H1 (cell line): ENCODE measurements at regions not wholly inside any gene's neighbourhood (a gene's known extent, or its start where the extent isn't known, plus 50 kb on each side); places are given as distances from the start of the nearest gene placed in this dataset.
A peak's percentile ranks its signal among the peaks of the same experiment; 100 is the strongest.

Source experiments
- CTCF ChIA-PET: fragments of 300-600 bp; sonication (Branson Sonifier 250); formaldehyde crosslinking; loops from one replicate; lab custom pipeline; 2021; ENCODE audit not compliant: partially characterized antibody; lab: Charles Lee
- POLR2A ChIA-PET: fragments of 300-600 bp; sonication (Branson Sonifier 250); formaldehyde crosslinking; loops from one replicate; lab custom pipeline; 2021; ENCODE audit warnings: inconsistent platforms; ENCODE audit not compliant: partially characterized antibody; lab: Charles Lee
- DNase-seq, 2 experiments: peaks; one replicate each; pipeline versions ENCODE4 v3.0.0 to v3.0.0-alpha.2; 2010 to 2022; ENCODE audit warnings: low spot score in 2 of 2, low read depth in 1 of 2, mixed read lengths in 1 of 2
- FAIRE-seq: peaks from 2 replicates; lab custom pipeline; 2011; peaks lifted over from hg19 to GRCh38; lab: Jason Lieb, UNC
- H2AFZ ChIP-seq: 2 replicates; pipeline ENCODE4 v1.8.1; 2012; ENCODE audit warnings: low read length, inconsistent platforms
- H2AK5ac ChIP-seq: 2 replicates; pipeline ENCODE4 v1.6.1; 2013; ENCODE audit warnings: low read depth, low read length
- H2BK120ac ChIP-seq: replicated peaks from 2 replicates; pipeline ENCODE3; 2013; ENCODE audit warnings: low read depth, low read length, inconsistent platforms
- H2BK12ac ChIP-seq: 2 replicates; pipeline ENCODE4 v1.6.1; 2013; ENCODE audit warnings: low read depth, low read length
- H2BK15ac ChIP-seq: 2 replicates; pipeline ENCODE4 v1.6.1; 2013; ENCODE audit warnings: low read length
- H2BK20ac ChIP-seq: 2 replicates; pipeline ENCODE4 v1.6.1; 2013; ENCODE audit warnings: low read length
- H2BK5ac ChIP-seq: 2 replicates; pipeline ENCODE4 v1.6.1; 2013; ENCODE audit warnings: low read depth, low read length
- H3K14ac ChIP-seq: 2 replicates; pipeline ENCODE4 v1.6.1; 2013; ENCODE audit warnings: inconsistent platforms; ENCODE audit not compliant: insufficient read length
- H3K18ac ChIP-seq: 2 replicates; pipeline ENCODE4 v1.6.1; 2013; ENCODE audit warnings: low read length; ENCODE audit errors: extremely low read depth
- H3K23ac ChIP-seq: 2 replicates; pipeline ENCODE4 v1.6.1; 2013; ENCODE audit warnings: inconsistent platforms; ENCODE audit not compliant: insufficient read length
- H3K23me2 ChIP-seq: 2 replicates; pipeline ENCODE4 v1.6.1; 2013; ENCODE audit warnings: low read depth, low read length
- H3K27ac ChIP-seq: 2 replicates; pipeline ENCODE4 v1.6.1; 2011; ENCODE audit warnings: low read depth, low read length, inconsistent platforms
- H3K27me3 ChIP-seq, 4 experiments: replicated peaks in 1 of 4; 1 replicate in 1 of 4; 2 replicates in 3 of 4; pipeline versions ENCODE4 v1.6.1 to v1.8.1; 2011 to 2013; ENCODE audit warnings: low read length in 3 of 4, mild to moderate bottlenecking in 3 of 4, inconsistent platforms in 2 of 4, mixed read lengths in 2 of 4, moderate library complexity in 1 of 4; ENCODE audit not compliant: control insufficient read depth in 3 of 4, insufficient read depth in 3 of 4; ENCODE audit errors: extremely low read depth in 1 of 4
- H3K36me3 ChIP-seq, 4 experiments: 2 replicates each; pipeline versions ENCODE4 v1.6.1 to v1.8.1; 2011 to 2013; ENCODE audit warnings: mild to moderate bottlenecking in 4 of 4, low read length in 3 of 4, moderate library complexity in 2 of 4, control low read depth in 1 of 4, inconsistent platforms in 1 of 4; ENCODE audit not compliant: insufficient read depth in 4 of 4, control insufficient read depth in 2 of 4
- H3K4ac ChIP-seq: replicated peaks from 2 replicates; pipeline ENCODE3; 2013; ENCODE audit warnings: low read length, low read depth, mixed read lengths, inconsistent platforms; ENCODE audit not compliant: insufficient read length
- H3K4me1 ChIP-seq, 4 experiments: replicated peaks in 1 of 4; 1 replicate in 1 of 4; 2 replicates in 3 of 4; pipeline versions ENCODE4 v1.6.1 to v1.8.1; 2011 to 2013; ENCODE audit warnings: low read length in 3 of 4, inconsistent platforms in 2 of 4, mixed read lengths in 1 of 4; ENCODE audit not compliant: insufficient read depth in 4 of 4, control insufficient read depth in 3 of 4
- H3K4me2 ChIP-seq, 2 experiments: 2 replicates each; pipeline versions ENCODE4 v1.6.1 to v1.8.1; 2011 to 2013; ENCODE audit warnings: low read depth in 2 of 2, low read length in 2 of 2, control low read depth in 1 of 2, inconsistent platforms in 1 of 2, mild to moderate bottlenecking in 1 of 2; ENCODE audit not compliant: insufficient read depth in 1 of 2
- H3K4me3 ChIP-seq, 4 experiments: fragments of 200-600, 300-600 bp in 1 of 4; sonication (generic), shearing (Covaris generic), sonication (Bioruptor Twin) in 1 of 4; 2 replicates each; pipeline versions ENCODE4 v1.5.1 to v1.8.1; 2011 to 2016; ENCODE audit warnings: low read length in 4 of 4, low read depth in 3 of 4, control low read depth in 2 of 4, inconsistent platforms in 2 of 4, mild to moderate bottlenecking in 2 of 4, mixed read lengths in 1 of 4, moderate library complexity in 1 of 4; ENCODE audit not compliant: insufficient read depth in 2 of 4; ENCODE audit errors: extremely low read depth in 1 of 4
- H3K56ac ChIP-seq: replicated peaks from 2 replicates; pipeline ENCODE3; 2013; ENCODE audit warnings: low read depth, mild to moderate bottlenecking, mixed read lengths, low read length, inconsistent platforms; ENCODE audit not compliant: insufficient read length
- H3K79me1 ChIP-seq: 2 replicates; pipeline ENCODE4 v1.6.1; 2013; ENCODE audit warnings: low read depth, low read length, control low read depth
- H3K79me2 ChIP-seq, 2 experiments: 2 replicates each; pipeline versions ENCODE4 v1.6.1 to v1.8.1; 2012 to 2013; ENCODE audit warnings: low read length in 2 of 2, mild to moderate bottlenecking in 2 of 2, inconsistent platforms in 1 of 2; ENCODE audit not compliant: insufficient read depth in 2 of 2, control insufficient read depth in 1 of 2
- H3K9ac ChIP-seq, 4 experiments: replicated peaks in 1 of 4; 1 replicate in 1 of 4; 2 replicates in 3 of 4; pipeline versions ENCODE4 v1.6.1 to v1.8.1; 2011 to 2013; ENCODE audit warnings: low read depth in 3 of 4, low read length in 3 of 4, control low read depth in 2 of 4, mild to moderate bottlenecking in 2 of 4, moderate library complexity in 2 of 4, inconsistent platforms in 1 of 4; ENCODE audit errors: extremely low read depth in 1 of 4
- H3K9me3 ChIP-seq, 2 experiments: 2 replicates each; pipeline versions ENCODE4 v1.6.1 to v1.8.1; 2012 to 2013; ENCODE audit warnings: mild to moderate bottlenecking in 2 of 2, moderate library complexity in 2 of 2, control low read depth in 1 of 2, inconsistent platforms in 1 of 2, low read depth in 1 of 2, low read length in 1 of 2, mixed read lengths in 1 of 2; ENCODE audit not compliant: insufficient read depth in 2 of 2
- H4K20me1 ChIP-seq, 2 experiments: replicated peaks in 1 of 2; 2 replicates each; pipeline versions ENCODE3 to v1.8.1; 2011 to 2013; ENCODE audit warnings: inconsistent platforms in 2 of 2, low read length in 2 of 2, mild to moderate bottlenecking in 1 of 2; ENCODE audit not compliant: insufficient read depth in 2 of 2, control insufficient read depth in 1 of 2
- H4K5ac ChIP-seq: 2 replicates; pipeline ENCODE4 v1.6.1; 2013; ENCODE audit warnings: low read length, low read depth, mixed read lengths, inconsistent platforms; ENCODE audit not compliant: insufficient read length
- H4K8ac ChIP-seq: 2 replicates; pipeline ENCODE4 v1.8.0; 2013; ENCODE audit warnings: mild to moderate bottlenecking, moderate library complexity, low read length, inconsistent platforms; ENCODE audit not compliant: insufficient read depth; ENCODE audit errors: extremely low read depth
- H4K91ac ChIP-seq: replicated peaks from 2 replicates; pipeline ENCODE3; 2013; ENCODE audit warnings: low read length, mixed read lengths, inconsistent platforms; ENCODE audit not compliant: insufficient read length
- BACH1 ChIP-seq: IDR thresholded peaks from 2 replicates; pipeline ENCODE4 v1.6.1; 2012; ENCODE audit warnings: low read length, improper control_type of control experiment
- GABPA ChIP-seq: IDR thresholded peaks from 2 replicates; pipeline ENCODE4 v1.6.1; 2011; ENCODE audit warnings: mild to moderate bottlenecking, low read length, moderate library complexity, borderline replicate concordance; ENCODE audit not compliant: insufficient read depth
- RAD21 ChIP-seq, 2 experiments: IDR thresholded peaks in 1 of 2; conservative IDR thresholded peaks in 1 of 2; 2 replicates each; pipeline ENCODE4 v1.6.1; 2011; ENCODE audit warnings: low read depth in 2 of 2, low read length in 2 of 2, improper control_type of control experiment in 1 of 2, inconsistent platforms in 1 of 2, mild to moderate bottlenecking in 1 of 2, moderate library complexity in 1 of 2
- SP4 ChIP-seq: IDR thresholded peaks from 2 replicates; pipeline ENCODE4 v1.6.1; 2012; ENCODE audit warnings: low read length, inconsistent platforms
- YY1 ChIP-seq: IDR thresholded peaks from 2 replicates; pipeline ENCODE4 v1.6.1; 2011; ENCODE audit warnings: low read depth, mild to moderate bottlenecking, low read length
- WGBS, 2 experiments: shearing (Covaris generic) in 1 of 2; methylation state at CpG; one replicate each; pipeline versions ENCODE4 v1.1.6 to v1.1.7; 2013 to 2015; ENCODE audit warnings: low lambda C conversion rate in 2 of 2, mixed read lengths in 2 of 2, inconsistent platforms in 1 of 2, low coverage in 1 of 2, missing lambda C conversion rate in 1 of 2; ENCODE audit not compliant: insufficient replicate concordance in 2 of 2, insufficient coverage in 1 of 2, insufficient read length in 1 of 2; ENCODE audit errors: extremely low coverage in 1 of 2, missing lambda C conversion rate in 1 of 2; 5-methylcytosine and 5-hydroxymethylcytosine counted together
- TF ChIP-seq, protein P1 (sequence below): IDR thresholded peaks from 2 replicates; pipeline ENCODE4 v1.6.1; 2011; ENCODE audit warnings: low read length, improper control_type of control experiment

- POLR2A ChIA-PET: no interaction called here
- Histone ChIP-seq H3K14ac (no peak overlapping the region), H3K79me2 (no peaks in the 10 kb centered on the region), H3K36me3 (no peaks in the 10 kb centered on the region), H2BK12ac (no peak overlapping the region), H4K5ac (no peak overlapping the region), H3K23me2 (no peaks in the 10 kb centered on the region), H3K56ac (no peak overlapping the region), H4K20me1 (no peaks in the 10 kb centered on the region), H3K79me1 (no peaks in the 10 kb centered on the region), H3K9me3 (peaks cover 0 to 5% of the 10 kb centered on the region in 2 experiments; a peak in 2 of 4 replicates), H3K4me1 (no peaks in the 10 kb centered on the region; a peak in 1 of 7 replicates), H4K91ac (no peak overlapping the region), H2BK20ac (no peak overlapping the region), H4K8ac (no peak overlapping the region), H3K18ac (no peak overlapping the region), H2BK120ac (no peak overlapping the region), H3K4me3 (no peak overlapping the region), H3K23ac (no peak overlapping the region), H2BK5ac (no peak overlapping the region), H3K27ac (no peak overlapping the region), H2BK15ac (no peak overlapping the region), H2AK5ac (no peak overlapping the region), H3K9ac (no peak overlapping the region), H3K27me3 (no peaks in the 10 kb centered on the region), H3K4ac (no peak overlapping the region), H3K4me2 (no peak overlapping the region), H2AFZ (peak overlapping the region; percentile 72)
- no peak for DNase-seq
- no peak for FAIRE-seq
- 90% methylated on average over 3 of the region's 3 CpGs; no CpG with 5 or more reads in 1 of the 2 experiments for WGBS, 2 experiments
- CTCF ChIA-PET: no interaction called here
- TF ChIP-seq GABPA (no peak), BACH1 (no peak), YY1 (no peak), SP4 (no peak), RAD21 (IDR thresholded peaks at IDR 0.05 in 1 of 2, conservative IDR thresholded peaks at IDR 0.05 in 1 of 2; ENCODE audit: low read depth in 2 of 2, low read length in 2 of 2) (no peak)
- TF ChIP-seq, protein P1, sequence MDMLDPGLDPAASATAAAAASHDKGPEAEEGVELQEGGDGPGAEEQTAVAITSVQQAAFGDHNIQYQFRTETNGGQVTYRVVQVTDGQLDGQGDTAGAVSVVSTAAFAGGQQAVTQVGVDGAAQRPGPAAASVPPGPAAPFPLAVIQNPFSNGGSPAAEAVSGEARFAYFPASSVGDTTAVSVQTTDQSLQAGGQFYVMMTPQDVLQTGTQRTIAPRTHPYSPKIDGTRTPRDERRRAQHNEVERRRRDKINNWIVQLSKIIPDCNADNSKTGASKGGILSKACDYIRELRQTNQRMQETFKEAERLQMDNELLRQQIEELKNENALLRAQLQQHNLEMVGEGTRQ: no peak
Measured at GRCh38 chr13:33472446-33472845, 186.9 kb upstream of the STARD13 start.
